Neuronal stem cell (in vitro differentiated cells): ENCODE measurements at regions not wholly inside any gene's neighbourhood (a gene's known extent, or its start where the extent isn't known, plus 50 kb on each side); places are given as distances from the start of the nearest gene placed in this dataset.

Source experiments
- DNase-seq: peaks from one replicate; pipeline ENCODE4 v3.0.0-alpha.2; 2013; ENCODE audit warnings: low spot score
- H2AFZ ChIP-seq: one replicate; pipeline ENCODE4 v1.6.1; 2013; ENCODE audit warnings: mild to moderate bottlenecking, low read length, inconsistent platforms
- H2AK5ac ChIP-seq: 2 replicates; pipeline ENCODE4 v1.6.1; 2013; ENCODE audit warnings: low read depth, mild to moderate bottlenecking, inconsistent platforms, low read length, moderate library complexity, mixed read lengths
- H2BK120ac ChIP-seq: 2 replicates; pipeline ENCODE4 v1.6.1; 2013; ENCODE audit warnings: low read depth, mild to moderate bottlenecking, inconsistent platforms, low read length, moderate library complexity, mixed read lengths
- H2BK12ac ChIP-seq: one replicate; pipeline ENCODE4 v1.6.1; 2013; ENCODE audit warnings: low read length, inconsistent platforms
- H2BK15ac ChIP-seq: 2 replicates; pipeline ENCODE4 v1.6.1; 2013; ENCODE audit warnings: mild to moderate bottlenecking, low read length, inconsistent platforms, mixed read lengths
- H2BK5ac ChIP-seq: one replicate; pipeline ENCODE4 v1.6.1; 2013; ENCODE audit warnings: inconsistent platforms, mild to moderate bottlenecking, low read length, moderate library complexity
- H3K14ac ChIP-seq: one replicate; pipeline ENCODE4 v1.6.1; 2013; ENCODE audit warnings: low read length, inconsistent platforms
- H3K18ac ChIP-seq: 2 replicates; pipeline ENCODE4 v1.6.1; 2013; ENCODE audit warnings: low read length, inconsistent platforms
- H3K23ac ChIP-seq: 2 replicates; pipeline ENCODE4 v1.6.1; 2013; ENCODE audit warnings: low read depth, mild to moderate bottlenecking, mixed read lengths, low read length, inconsistent platforms; ENCODE audit not compliant: poor library complexity
- H3K27ac ChIP-seq: replicated peaks from 3 replicates; pipeline ENCODE4 v1.5.1; 2013; ENCODE audit warnings: low read length, inconsistent platforms
- H3K27me3 ChIP-seq, 3 experiments: 2 replicates each; pipeline ENCODE4 v1.6.1; 2013; ENCODE audit warnings: low read length in 3 of 3, mild to moderate bottlenecking in 2 of 3, inconsistent platforms in 1 of 3, low read depth in 1 of 3, mixed read lengths in 1 of 3, moderate library complexity in 1 of 3; ENCODE audit not compliant: control insufficient read depth in 3 of 3, insufficient read depth in 3 of 3
- H3K36me3 ChIP-seq, 2 donors: replicated peaks in 1 of 2; 2 replicates each; pipeline ENCODE4 v1.6.1; 2013; ENCODE audit warnings: low read length in 2 of 2; ENCODE audit not compliant: control insufficient read depth in 2 of 2, insufficient read depth in 2 of 2
- H3K4ac ChIP-seq: 2 replicates; pipeline ENCODE4 v1.6.1; 2013; ENCODE audit warnings: inconsistent platforms, mild to moderate bottlenecking, low read length, moderate library complexity
- H3K4me1 ChIP-seq, 2 donors: 1 replicate in 1 of 2; 2 replicates in 1 of 2; pipeline ENCODE4 v1.6.1; 2013; ENCODE audit warnings: low read length in 2 of 2, low read depth in 1 of 2; ENCODE audit not compliant: control insufficient read depth in 2 of 2, insufficient read depth in 1 of 2
- H3K4me2 ChIP-seq: one replicate; pipeline ENCODE4 v1.6.1; 2013; ENCODE audit warnings: mild to moderate bottlenecking, low read length, inconsistent platforms; ENCODE audit not compliant: insufficient read depth, poor library complexity, severe bottlenecking
- H3K4me3 ChIP-seq, 2 donors: 2 replicates each; pipeline ENCODE4 v1.5.1; 2013; ENCODE audit warnings: low read length in 2 of 2, mild to moderate bottlenecking in 2 of 2, inconsistent platforms in 1 of 2, moderate library complexity in 1 of 2
- H3K79me1 ChIP-seq: one replicate; pipeline ENCODE4 v1.6.1; 2013; ENCODE audit warnings: low read depth, mild to moderate bottlenecking, inconsistent platforms, low read length, moderate library complexity
- H3K9ac ChIP-seq: one replicate; pipeline ENCODE4 v1.6.1; 2013; ENCODE audit warnings: mild to moderate bottlenecking, low read depth, low read length, inconsistent platforms; ENCODE audit not compliant: poor library complexity
- H3K9me3 ChIP-seq, 2 donors: replicated peaks in 1 of 2; 2 replicates each; pipeline versions ENCODE3 to v1.6.1; 2013; ENCODE audit warnings: low read length in 2 of 2, mild to moderate bottlenecking in 2 of 2, inconsistent platforms in 1 of 2, low read depth in 1 of 2, mixed read lengths in 1 of 2, moderate library complexity in 1 of 2; ENCODE audit not compliant: control insufficient read depth in 2 of 2, insufficient read depth in 1 of 2
- H4K8ac ChIP-seq: one replicate; pipeline ENCODE4 v1.6.1; 2013; ENCODE audit warnings: low read depth, mild to moderate bottlenecking, inconsistent platforms, low read length, moderate library complexity
- H4K91ac ChIP-seq: one replicate; pipeline ENCODE4 v1.6.1; 2013; ENCODE audit warnings: low read length, low read depth, mild to moderate bottlenecking, inconsistent platforms; ENCODE audit not compliant: poor library complexity
- WGBS, 2 donors: extraction: QIAGEN DNeasy Blood & Tissue Kit; methylation state at CpG; one replicate each; pipeline ENCODE4 v1.1.7; 2013; ENCODE audit warnings: missing lambda C conversion rate in 2 of 2, mixed read lengths in 1 of 2; ENCODE audit not compliant: insufficient read length in 2 of 2, insufficient replicate concordance in 1 of 2; ENCODE audit errors: extremely low coverage in 2 of 2; 5-methylcytosine and 5-hydroxymethylcytosine counted together

GRCh38 chr3:144763878-144764454 is 792.3 kb downstream of the DIPK2A start:
- no peak overlapping the region for H3K9ac ChIP-seq
- no CpG with 5 or more reads among the region's 3 CpGs for WGBS, 2 donors
- no peak overlapping the region for H3K23ac ChIP-seq
- no peak overlapping the region for H3K4me3 ChIP-seq
- no peaks in the 10 kb centered on the region for H3K79me1 ChIP-seq
- no peaks in the 10 kb centered on the region for H3K27me3 ChIP-seq
- no peak overlapping the region for H3K14ac ChIP-seq
- H4K8ac ChIP-seq: no peak overlapping the region
- H2BK12ac ChIP-seq: no peak overlapping the region
- H3K4me1 ChIP-seq: no peaks in the 10 kb centered on the region
- no peak overlapping the region for H3K4me2 ChIP-seq
- H3K9me3 ChIP-seq: no peaks in the 10 kb centered on the region
- H3K36me3 ChIP-seq: no peaks in the 10 kb centered on the region
- H3K18ac ChIP-seq: no peak overlapping the region
- H2BK120ac ChIP-seq: no peak overlapping the region
- peak overlapping the region; percentile 27 for H2AFZ ChIP-seq
- no peak overlapping the region for H4K91ac ChIP-seq
- H3K27ac ChIP-seq: no peak overlapping the region
- no peak overlapping the region for H3K4ac ChIP-seq
- H2AK5ac ChIP-seq: no peak overlapping the region
- no peak overlapping the region for H2BK15ac ChIP-seq
- DNase-seq: no peak
- no peak overlapping the region for H2BK5ac ChIP-seq

GRCh38 chr3:144770281-144770680 is 798.7 kb downstream of the DIPK2A start:
- Histone ChIP-seq H4K91ac (no peak overlapping the region), H2AK5ac (no peak overlapping the region), H3K4me1 (peaks cover 0 to 6% of the 10 kb centered on the region in 2 donors), H3K4me2 (no peak overlapping the region), H2AFZ (no peak overlapping the region), H4K8ac (no peak overlapping the region), H3K9me3 (no peaks in the 10 kb centered on the region), H2BK5ac (no peak overlapping the region), H3K9ac (no peak overlapping the region), H3K4ac (no peak overlapping the region), H3K27me3 (no peaks in the 10 kb centered on the region), H3K27ac (no peak overlapping the region), H3K14ac (no peak overlapping the region), H3K18ac (no peak overlapping the region), H3K36me3 (no peaks in the 10 kb centered on the region), H2BK15ac (no peak overlapping the region), H3K79me1 (no peaks in the 10 kb centered on the region), H3K23ac (no peak overlapping the region), H2BK120ac (no peak overlapping the region), H2BK12ac (no peak overlapping the region), H3K4me3 (no peak overlapping the region)
- DNase-seq: no peak
- WGBS, 2 donors: no CpG with 5 or more reads among the region's 1 CpG

GRCh38 chr3:144770915-144771351 is 799.3 kb downstream of the DIPK2A start:
- peaks cover 0 to 6% of the 10 kb centered on the region in 2 donors for H3K4me1 ChIP-seq
- no peak overlapping the region for H2BK120ac ChIP-seq
- H2AK5ac ChIP-seq: no peak overlapping the region

GRCh38 chr3:144771381-144771870 is 799.8 kb downstream of the DIPK2A start:
- Histone ChIP-seq H3K36me3 (no peaks in the 10 kb centered on the region), H3K23ac (no peak overlapping the region), H3K79me1 (no peaks in the 10 kb centered on the region), H2BK120ac (no peak overlapping the region), H3K4ac (no peak overlapping the region), H3K4me3 (no peak overlapping the region), H2BK12ac (no peak overlapping the region), H4K91ac (no peak overlapping the region), H3K4me2 (no peak overlapping the region), H2AK5ac (no peak overlapping the region), H2AFZ (peak overlapping the region; percentile 51), H3K14ac (no peak overlapping the region), H3K4me1 (peaks cover 0 to 6% of the 10 kb centered on the region in 2 donors), H3K9ac (no peak overlapping the region), H2BK15ac (no peak overlapping the region), H3K9me3 (no peaks in the 10 kb centered on the region), H3K27ac (no peak overlapping the region), H2BK5ac (no peak overlapping the region), H3K18ac (no peak overlapping the region), H3K27me3 (no peaks in the 10 kb centered on the region), H4K8ac (no peak overlapping the region)
- DNase-seq: no peak
- WGBS, 2 donors: no CpG with 5 or more reads among the region's 2 CpGs

More at GRCh38 chr3:144770915-144771351, 799.3 kb downstream of the DIPK2A start:
- Histone ChIP-seq H3K27ac (no peak overlapping the region), H2BK15ac (no peak overlapping the region), H4K91ac (no peak overlapping the region), H3K9ac (no peak overlapping the region), H3K79me1 (no peaks in the 10 kb centered on the region), H2BK12ac (no peak overlapping the region), H3K23ac (no peak overlapping the region), H3K9me3 (no peaks in the 10 kb centered on the region), H3K4me3 (no peak overlapping the region), H3K27me3 (no peaks in the 10 kb centered on the region), H3K14ac (no peak overlapping the region), H3K36me3 (no peaks in the 10 kb centered on the region), H3K4me2 (no peak overlapping the region), H2AFZ (no peak overlapping the region), H3K4ac (no peak overlapping the region), H3K18ac (no peak overlapping the region), H4K8ac (no peak overlapping the region), H2BK5ac (no peak overlapping the region)
- peak; percentile 8 for DNase-seq
- no CpG with 5 or more reads among the region's 1 CpG for WGBS, 2 donors
